HEK293 (cell line): ENCODE measurements at regions not wholly inside any gene's neighbourhood (a gene's known extent, or its start where the extent isn't known, plus 50 kb on each side); places are given as distances from the start of the nearest gene placed in this dataset.

Experiments used
- CTCF ChIP-seq: fragments of 450-650 bp; formaldehyde crosslinking; IDR thresholded peaks from 2 replicates; pipeline ENCODE4 v1.5.1; 2016; ENCODE audit warnings: missing biosample characterization, missing genetic modification characterization
- GLI2 ChIP-seq: fragments of 450-650 bp; formaldehyde crosslinking; IDR thresholded peaks from 2 replicates; pipeline ENCODE4; 2017; ENCODE audit warnings: missing biosample characterization, missing genetic modification characterization, low read depth, borderline replicate concordance
- MZF1 ChIP-seq: fragments of 450-650 bp; formaldehyde crosslinking; IDR thresholded peaks from 2 replicates; pipeline ENCODE4 v1.5.1; 2017; ENCODE audit warnings: missing biosample characterization, missing genetic modification characterization, borderline replicate concordance
- YY1 ChIP-seq: fragments of 450-650 bp; formaldehyde crosslinking; IDR thresholded peaks from 2 replicates; pipeline ENCODE4 v1.5.1; 2018; ENCODE audit warnings: missing biosample characterization, missing genetic modification characterization
- ZBTB11 ChIP-seq: fragments of 450-650 bp; formaldehyde crosslinking; conservative IDR thresholded peaks from 2 replicates; pipeline ENCODE4 v1.5.1; 2016; ENCODE audit warnings: low read depth, missing biosample characterization, missing genetic modification characterization
- ZNF18 ChIP-seq: fragments of 450-650 bp; formaldehyde crosslinking; IDR thresholded peaks from 2 replicates; pipeline ENCODE4 v1.5.1; 2016; ENCODE audit warnings: missing biosample characterization, missing genetic modification characterization
- ZNF501 ChIP-seq: fragments of 450-650 bp; formaldehyde crosslinking; IDR thresholded peaks from 2 replicates; pipeline ENCODE4 v1.5.1; 2016; ENCODE audit warnings: missing biosample characterization, missing genetic modification characterization
- ZNF639 ChIP-seq: fragments of 450-650 bp; formaldehyde crosslinking; IDR thresholded peaks from 2 replicates; pipeline ENCODE4 v1.5.1; 2016; ENCODE audit warnings: missing biosample characterization, missing genetic modification characterization
- ZNF830 ChIP-seq: fragments of 450-650 bp; IDR thresholded peaks from 2 replicates; pipeline ENCODE4 v1.5.0; 2018; ENCODE audit warnings: missing biosample characterization, missing genetic modification characterization, low read depth, mild to moderate bottlenecking, moderate library complexity

GRCh38 chr17:5798094-5798493 is 213.8 kb upstream of the NLRP1 start:
- TF ChIP-seq YY1 (tag by site-specific recombination) (no peak), ZBTB11 (no peak), ZNF830 (tag by site-specific recombination) (no peak), CTCF (tag by site-specific recombination) (no peak), ZNF501 (tag by site-specific recombination) (no peak), ZNF639 (tag by site-specific recombination) (no peak), MZF1 (tag by site-specific recombination) (no peak), GLI2 (tag by site-specific recombination) (no peak), ZNF18 (no peak)
